GM19372 (cell line): ENCODE measurements at regions not wholly inside any gene's neighbourhood (a gene's known extent, or its start where the extent isn't known, plus 50 kb on each side); places are given as distances from the start of the nearest gene placed in this dataset.
"Not testable (repeated sequence)": the region's sequence is repeated elsewhere in the genome, so short reads cannot be mapped to it uniquely, and the experiment has no call there.

Source experiments
- ATAC-seq: cut with Tn5 transposase; IDR thresholded peaks from one replicate; pipeline ENCODE4 v1.9.1; 2021; ENCODE audit warnings: mild to moderate bottlenecking, low read depth, moderate library complexity; ENCODE audit not compliant: unreplicated experiment

DNA sequence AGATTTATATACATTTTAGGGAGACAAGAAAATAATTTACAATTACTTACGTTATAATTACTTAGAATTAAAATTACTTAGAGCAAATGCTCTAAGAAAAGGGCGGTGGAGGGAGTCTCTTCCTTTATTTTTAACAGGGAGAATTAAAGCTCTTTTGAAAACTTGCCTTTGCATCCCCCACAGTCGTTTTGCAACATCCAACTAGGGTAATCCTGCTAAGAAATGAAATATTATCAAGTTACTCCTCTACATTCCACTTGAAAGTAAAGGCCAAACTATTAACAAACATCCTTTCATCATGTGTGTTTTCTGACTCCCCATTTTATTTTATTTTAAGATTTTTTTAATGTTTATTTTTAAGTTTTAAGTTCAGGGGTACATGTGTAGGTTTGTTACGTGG lies 1358.5 kb downstream of the NCAM2 start:
- ATAC-seq: no peak

DNA sequence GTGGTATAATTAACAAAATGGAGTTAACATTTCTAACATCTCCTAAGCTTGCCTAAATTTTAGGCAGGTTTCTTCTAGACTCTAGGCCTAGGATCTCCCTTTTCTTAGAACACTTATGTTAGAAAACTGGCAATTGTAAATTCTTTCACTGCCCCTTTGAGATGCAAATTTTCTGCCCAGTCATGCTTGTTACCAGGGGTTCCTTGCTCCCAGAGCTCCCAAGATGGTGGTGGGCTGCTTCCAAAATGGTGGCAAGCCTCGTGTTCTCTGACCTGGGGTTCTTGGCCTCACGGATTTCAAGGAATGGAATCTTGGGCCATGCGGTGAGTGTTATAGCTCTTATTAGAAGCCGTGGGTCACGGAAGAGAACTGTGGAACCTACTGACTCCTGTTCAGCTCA lies 1361.4 kb downstream of the NCAM2 start:
- ATAC-seq: not testable (repeated sequence)

DNA sequence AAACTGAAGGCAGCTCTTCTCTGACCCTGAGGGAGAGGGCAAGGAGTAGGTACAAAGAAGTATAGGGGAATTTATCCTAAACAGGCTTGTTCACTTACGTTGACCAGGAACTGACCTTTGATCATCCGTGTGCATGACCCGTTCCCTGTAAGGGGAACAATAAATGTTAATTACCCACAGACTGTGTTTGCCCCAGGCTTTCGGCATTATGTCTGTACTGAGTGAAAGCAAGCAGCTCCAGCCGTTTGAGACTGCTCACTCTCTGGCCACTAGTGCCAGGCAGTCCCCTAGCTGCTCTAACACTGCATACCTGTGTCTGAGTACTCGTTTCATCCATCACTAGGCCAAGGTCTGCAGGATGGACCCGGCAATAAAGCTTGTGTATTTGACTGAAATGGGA lies 1365.3 kb downstream of the NCAM2 start:
- ATAC-seq: no peak

DNA sequence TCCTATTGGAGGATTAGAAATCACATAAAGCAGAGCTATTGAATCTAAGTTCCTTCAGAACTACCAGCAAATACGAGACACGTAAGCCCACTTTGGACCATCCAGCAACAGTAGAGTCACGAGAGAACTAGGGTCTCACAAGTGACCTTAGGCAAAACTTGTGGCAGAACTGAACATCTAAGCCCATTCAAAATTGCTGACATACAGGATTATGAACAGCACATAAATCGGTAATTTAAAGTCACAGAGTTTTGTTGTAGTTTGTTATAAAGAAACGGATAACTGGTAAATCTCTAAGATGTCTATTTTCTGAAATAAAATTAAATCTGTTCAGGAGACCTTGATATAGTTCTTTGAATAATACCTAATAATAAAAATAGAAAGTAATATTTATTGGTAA lies 1366.0 kb downstream of the NCAM2 start:
- no peak for ATAC-seq

DNA sequence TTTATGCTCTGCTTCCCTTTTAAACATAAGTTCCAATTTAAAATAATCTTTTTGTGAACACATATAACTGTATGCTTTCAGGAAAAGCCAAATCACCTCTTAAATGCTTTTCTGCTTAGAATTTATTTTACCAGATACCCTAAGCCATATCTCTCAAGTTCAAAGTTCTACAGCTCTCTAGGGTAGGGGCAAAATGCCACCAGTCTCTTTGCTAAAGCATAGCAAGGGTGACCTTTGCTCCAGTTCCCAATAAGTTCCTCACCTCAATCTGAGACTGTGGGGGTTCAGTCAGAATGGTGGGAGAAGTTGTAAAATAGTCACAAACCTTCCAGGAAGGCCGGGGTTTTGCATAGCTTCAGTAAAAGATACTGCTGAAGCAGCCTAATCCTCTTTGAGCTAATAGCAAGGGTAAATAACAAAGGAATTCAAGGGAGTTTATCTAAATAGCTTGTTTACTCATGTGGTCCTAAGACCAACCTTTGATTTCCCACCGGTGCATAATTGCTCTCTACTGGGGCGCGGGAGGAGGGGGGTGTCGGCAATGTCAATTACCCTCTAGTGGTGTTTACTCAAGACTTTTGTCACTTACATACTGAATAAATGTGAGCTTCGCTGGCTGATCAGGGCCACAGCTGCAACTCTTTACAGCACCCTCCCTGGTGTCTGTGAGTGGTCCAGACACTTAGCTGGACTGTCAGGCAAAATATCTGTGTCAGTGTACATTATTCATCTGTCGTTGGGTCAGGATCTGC lies 1376.2 kb downstream of the NCAM2 start:
- no peak for ATAC-seq

DNA sequence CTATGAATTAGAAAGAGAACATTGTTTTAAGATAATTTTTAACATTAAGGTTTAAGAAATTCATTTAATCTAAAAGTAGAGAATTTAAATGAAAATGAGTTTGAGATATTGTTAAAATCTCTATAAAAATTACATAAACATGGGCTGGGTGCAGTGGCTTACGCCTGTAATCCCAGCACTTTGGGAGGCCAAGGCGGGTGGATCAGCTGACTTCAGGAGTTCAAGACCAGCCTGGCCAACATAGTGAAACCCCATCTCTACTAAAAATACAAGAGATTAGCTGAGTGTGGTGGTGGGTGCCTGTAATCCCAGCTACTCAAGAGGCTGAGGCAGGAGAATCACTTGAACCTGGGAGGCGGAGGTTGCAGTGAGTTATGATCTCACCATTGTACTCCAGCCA lies 1379.6 kb downstream of the NCAM2 start:
- not testable (repeated sequence) for ATAC-seq

DNA sequence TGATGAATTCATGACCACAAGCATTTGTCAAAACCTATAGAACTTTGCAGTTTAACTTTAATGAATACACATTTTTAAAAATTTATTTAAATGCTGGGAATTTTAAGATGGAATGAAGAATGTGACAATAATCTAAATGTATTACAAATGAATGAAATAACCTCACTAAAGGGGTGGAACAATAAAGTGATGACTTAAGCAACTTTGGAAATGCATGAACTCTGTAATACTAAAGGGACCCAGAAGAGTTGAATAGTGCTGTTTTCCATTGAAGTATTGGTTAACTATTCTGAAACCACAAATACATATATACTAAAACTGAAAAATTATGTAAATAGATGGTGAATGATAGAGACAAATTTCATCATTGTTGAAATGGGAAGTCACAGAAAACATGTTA lies 1395.1 kb downstream of the NCAM2 start:
- ATAC-seq: no peak

DNA sequence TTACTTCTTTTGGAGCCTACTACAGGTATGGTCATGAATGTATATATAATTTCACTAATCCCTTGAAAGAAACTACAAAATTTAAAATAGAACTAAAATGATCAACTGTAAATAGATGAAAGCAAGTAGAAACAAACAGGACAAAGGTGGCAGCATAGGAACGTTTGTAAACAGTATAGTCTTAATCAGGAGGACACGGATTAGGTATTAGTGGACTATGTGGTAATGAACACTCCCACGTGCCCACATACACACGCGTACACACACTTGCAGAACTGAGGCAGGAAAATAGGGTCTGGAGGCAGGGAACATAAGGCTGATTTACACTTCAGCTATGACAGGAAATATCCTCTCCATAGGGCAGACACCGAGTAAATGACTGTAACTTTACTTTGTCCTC lies 1397.8 kb downstream of the NCAM2 start:
- ATAC-seq: no peak

DNA sequence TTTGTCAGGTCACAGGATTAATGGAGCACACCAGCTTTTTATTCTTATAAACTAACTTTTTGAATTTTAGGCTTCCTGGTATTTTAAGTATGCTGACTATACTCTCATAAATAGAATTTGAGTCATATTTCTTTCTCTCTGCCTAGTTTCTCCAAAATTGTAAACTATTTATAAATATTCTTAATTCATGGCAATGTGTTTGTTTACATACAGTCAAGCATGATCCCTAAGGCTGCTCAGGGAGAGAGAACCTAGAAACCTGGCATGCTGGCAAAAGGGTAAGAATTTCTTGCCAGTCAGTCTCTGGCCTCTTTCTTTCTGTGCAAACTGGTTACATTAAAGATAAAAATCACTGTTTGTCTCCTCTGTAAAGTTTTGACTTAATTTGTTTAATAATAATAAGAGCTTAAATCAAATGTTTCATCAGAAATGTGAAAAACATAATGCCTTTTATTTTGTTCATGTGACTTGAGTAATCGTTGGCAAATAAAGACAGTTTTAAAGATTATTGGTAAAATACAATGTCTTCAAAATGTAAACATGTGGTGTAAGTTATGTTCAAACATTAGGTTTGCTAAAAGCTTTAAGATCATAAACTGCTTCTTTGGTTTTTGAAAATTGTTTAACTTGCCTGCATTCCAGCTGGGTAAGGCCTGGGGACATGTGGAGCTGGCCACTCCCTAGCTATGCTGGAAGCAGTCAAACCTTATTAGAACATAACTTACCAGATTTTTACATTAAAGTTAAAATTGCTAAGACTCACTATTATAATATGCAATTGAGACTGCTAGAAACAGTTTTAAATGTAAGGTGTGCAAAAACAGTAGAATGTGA lies 1401.7 kb downstream of the NCAM2 start:
- no peak for ATAC-seq

DNA sequence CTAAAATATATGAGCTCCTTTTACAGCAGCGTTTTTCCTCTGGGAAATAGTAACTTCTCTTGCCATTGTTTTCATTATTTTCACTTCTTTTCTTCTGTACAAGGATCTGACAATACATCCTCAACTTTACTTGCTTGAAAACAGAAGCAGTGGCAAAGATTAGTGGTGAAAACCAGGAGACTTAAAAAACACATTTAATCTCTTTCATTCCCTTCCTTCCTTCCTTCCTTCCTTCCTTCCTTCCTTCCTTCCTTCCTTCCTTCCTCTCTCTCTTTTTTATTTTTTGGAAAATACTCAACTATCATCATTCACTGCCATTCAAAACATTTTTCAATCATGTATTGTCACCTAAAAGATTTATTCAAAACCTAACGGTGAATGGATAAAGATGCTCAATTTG lies 1411.4 kb downstream of the NCAM2 start:
- ATAC-seq: no peak

DNA sequence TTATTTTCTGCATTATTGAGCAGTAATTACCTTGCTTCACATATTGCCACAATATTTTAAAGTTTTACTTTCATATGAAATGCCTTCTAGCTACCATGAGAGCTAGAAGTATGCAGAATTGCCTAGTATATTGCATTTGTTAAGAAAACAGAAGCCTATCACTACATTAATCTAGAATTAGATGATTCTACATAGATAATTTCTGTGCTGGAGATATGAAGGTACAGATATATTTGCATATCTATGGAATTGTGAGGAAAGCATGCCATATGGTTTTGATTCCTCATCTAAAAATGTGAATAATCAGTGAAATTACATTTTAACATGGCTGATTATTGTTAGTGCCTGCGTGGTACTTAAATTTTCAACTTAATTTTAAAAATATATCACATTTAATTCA lies 1418.3 kb downstream of the NCAM2 start:
- no peak for ATAC-seq

DNA sequence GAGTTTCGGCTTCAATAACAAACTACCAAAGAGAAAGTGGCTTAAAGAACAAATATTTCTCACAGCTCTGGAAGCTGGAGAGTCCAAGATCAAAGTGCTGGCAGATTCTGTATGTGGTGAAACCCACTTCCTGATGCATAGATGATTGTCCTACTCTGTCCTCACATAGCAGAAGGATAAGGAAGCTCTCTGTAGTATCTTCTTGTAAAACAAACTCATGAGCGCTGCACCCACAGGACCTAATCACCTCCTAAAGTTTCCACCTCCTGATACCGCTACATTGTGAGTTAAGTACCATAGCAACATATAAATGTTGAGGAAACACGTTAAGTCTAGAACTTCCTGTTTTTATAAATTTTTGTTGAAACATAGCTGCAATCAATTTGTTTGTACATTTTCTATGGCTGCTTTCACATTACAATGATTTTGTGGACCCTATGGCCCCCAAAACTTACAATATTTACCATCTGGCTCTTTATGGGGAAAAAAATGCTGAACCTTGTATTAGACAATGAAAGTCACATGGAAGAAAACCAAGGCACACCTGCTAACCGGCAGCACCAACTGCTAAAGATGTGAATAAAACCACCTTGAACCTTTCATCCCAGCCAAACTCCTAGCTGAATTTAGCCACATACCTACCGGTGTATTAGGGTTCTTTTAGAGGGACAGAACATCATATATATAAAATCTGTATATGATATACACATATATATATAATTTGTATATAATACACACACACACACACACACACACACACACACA lies 1423.4 kb downstream of the NCAM2 start:
- ATAC-seq: no peak

DNA sequence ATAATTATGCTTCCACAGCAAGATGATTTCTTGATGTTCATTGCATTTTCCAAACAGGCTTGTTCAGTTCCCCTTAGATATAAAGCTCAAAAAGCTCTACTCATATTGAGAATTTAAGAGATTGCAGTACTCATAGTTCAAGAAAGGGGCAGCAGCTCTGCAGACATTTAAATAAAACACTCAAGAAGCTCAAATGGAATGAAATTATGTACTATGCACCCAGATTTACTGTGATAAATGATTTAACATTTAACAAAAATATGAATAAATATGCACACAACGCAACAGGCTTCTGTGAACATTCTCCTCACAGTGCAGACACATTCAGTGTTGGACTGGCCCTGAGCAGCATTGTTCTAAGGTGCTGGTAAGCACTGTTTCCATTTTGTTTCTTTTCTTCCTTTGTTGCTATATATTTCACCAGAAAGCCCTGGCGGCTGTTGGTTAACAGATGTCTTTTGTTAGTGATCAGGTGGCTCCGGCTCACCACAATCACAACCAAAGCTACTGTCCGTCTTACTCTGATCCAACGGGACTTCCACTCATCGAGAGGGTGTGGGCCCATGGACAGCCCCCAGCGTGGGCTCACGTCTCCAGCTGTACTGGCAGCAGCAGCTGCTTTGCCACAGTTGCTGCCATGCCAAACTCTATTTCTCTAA lies 1440.3 kb downstream of the NCAM2 start:
- ATAC-seq: no peak

DNA sequence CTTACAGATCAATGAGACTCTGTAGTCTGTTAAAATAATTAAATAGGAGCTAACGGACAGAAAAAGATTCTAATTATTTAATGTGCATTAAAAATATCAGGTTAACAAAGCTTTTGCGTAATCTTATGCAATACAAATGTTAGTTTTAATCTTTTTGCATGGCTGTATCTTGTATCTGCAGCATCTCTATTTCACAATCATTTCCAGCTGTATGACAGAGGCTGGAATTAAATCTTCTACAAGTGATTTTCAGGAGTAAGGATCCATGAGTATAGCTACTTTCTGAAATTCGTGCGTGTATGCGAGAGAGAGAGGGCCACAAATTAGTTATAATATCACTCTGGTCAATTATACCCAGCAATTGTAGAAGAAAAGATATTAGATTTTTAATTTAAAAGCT lies 1446.8 kb downstream of the NCAM2 start:
- no peak for ATAC-seq

DNA sequence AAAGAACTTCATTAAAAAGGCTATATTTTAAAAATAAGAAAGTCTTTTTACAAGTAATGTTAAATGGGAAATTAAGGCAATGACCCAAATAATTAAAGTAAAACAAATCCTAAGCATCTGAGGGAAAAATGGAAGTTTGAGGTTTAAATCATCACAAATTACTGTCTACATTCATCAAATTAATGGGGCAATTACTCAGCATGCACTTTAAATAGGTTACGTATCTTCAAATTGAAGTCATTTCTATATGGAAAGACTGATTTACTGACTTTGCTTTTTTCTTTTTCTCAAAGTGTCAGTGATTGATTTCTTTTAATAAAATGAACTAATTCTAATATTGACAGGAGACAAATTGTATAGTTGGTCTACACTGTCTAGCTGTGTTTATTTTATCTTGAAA lies 1452.3 kb downstream of the NCAM2 start:
- no peak for ATAC-seq

DNA sequence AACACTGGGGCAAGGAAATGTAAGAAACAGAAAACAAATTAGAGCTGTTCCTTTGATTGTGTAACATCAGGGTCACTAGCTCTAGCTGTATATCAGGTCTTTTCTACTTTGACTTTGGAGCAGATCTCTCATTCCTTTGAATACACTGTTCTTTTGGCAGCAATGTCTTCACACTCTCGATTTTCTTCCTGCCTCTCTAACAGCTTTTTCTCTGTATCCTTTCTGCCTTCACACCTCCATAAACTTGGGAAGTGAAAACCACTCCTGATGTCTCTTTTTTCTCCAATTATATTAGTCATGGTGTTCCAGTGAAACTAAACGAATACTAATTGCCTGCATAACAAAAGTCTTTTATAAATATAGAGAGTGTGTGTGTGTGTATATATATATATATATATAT lies 1458.0 kb downstream of the NCAM2 start:
- no peak for ATAC-seq

DNA sequence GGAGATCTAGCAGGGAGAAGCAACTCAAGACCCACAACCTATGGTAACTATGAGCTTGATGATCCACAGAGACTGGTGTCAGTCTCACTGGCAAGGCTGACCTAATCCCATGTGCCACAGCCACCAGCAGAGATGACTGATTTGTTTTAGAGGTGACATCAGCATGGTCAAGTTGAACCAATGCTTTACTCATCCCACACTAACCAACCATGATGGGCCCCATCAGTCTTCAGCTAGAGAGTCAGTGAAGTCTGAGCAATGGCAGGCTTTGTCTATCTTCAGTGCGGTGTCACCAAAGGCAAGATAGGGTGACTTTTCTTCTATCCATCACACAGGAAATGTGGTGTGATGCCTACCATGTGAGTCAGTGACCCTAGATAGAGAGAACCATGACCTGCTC lies 1470.7 kb downstream of the NCAM2 start:
- no peak for ATAC-seq

DNA sequence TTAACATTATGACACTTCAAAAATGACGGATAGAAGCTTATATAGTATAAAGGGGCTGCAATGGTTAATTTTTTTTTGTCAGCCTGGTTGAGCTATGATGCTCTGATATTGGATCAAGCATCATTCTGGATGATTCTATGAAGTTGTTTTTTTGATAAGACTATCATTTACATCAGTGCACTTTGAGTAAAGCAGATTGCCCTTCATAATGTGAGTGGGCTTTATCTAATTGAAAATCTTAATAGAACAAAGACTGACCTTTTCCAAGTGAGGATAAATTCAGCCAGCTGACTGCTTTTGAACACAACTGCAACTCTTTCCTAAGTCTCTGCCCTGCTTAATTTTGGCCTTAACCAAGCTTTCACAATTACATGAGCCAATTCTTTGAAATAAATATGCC lies 1476.2 kb downstream of the NCAM2 start:
- ATAC-seq: no peak

DNA sequence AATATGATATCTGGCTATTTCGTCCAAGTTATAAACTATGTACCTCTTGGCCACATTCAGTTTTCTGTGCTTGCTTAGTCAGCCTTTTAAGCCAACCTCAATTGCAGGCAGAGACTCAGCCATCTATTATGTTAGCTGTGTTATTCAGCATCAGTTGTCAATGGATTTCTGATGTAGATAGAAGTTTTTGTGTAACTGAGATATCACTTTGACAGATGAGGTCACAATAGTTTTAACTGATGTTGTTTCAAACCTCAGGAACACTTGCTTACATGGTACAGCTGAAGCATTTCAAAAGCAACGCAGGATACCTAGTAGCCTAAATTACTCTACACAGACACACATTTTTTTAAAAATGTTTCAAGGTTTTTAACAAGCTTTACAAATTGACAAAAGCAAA lies 1478.0 kb downstream of the NCAM2 start:
- ATAC-seq: no peak

DNA sequence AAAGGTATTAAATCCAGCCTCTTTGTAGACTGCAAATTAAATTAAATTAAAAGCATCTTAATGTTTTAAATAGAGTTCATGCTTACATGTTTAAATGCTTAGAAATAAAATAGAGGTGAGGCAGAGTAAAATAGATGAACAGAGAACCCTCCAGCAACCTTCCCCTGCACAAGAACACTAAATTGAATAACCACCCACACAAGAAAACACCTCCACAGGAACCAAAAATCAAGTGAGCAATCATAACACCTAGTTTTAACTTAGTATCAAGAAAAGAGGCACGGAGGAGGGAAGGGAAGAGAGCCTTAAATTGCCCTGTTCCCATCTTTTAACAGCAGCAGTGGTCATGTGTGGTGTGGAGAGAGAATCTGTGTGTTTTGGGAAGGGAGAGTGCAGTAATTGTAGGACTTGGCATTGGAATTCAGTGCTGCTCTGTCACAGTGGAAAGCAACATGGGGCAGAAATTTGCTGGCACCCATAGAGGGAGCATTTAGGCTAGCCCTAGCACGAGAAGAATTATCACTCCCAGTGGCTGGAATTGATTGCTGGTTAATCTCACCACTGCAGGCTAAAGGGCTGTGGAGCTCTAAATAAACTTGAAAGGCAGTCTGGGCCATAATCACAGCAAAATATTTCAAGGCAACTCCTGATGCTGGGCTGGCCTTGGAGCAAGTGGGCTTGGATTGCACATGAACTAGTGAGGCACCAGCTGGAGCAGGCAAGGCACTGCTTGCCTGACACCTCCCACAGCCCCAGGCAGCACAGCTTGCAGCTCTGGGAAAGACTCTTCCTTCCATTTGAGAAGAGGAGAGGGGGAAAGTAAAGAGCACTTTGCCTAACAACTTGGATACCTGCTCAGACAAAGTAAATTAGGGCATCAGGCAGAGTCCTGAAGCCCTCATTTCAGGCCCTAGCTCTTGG lies 1478.8 kb downstream of the NCAM2 start:
- no peak for ATAC-seq
